Body of pancreas (tissue), 4 donors: ENCODE measurements at regions not wholly inside any gene's neighbourhood (a gene's known extent, or its start where the extent isn't known, plus 50 kb on each side); places are given as distances from the start of the nearest gene placed in this dataset.

Source experiments
- POLR2A ChIP-seq, 3 donors: fragments of 450-650 bp; IDR thresholded peaks; one replicate each; pipeline ENCODE4 v1.6.1; 2016; ENCODE audit warnings: antibody characterized with exemption in 3 of 3, mild to moderate bottlenecking in 2 of 3
- TF ChIP-seq, protein P1 (sequence below), 7 experiments: fragments of 450-650 bp in 4 of 7; fragments of 200-600 bp in 3 of 7; sonication (generic) in 3 of 7; IDR thresholded peaks; one replicate each; pipeline ENCODE4 v1.5.1; 2016 to 2019; ENCODE audit warnings: antibody characterized with exemption in 7 of 7

DNA sequence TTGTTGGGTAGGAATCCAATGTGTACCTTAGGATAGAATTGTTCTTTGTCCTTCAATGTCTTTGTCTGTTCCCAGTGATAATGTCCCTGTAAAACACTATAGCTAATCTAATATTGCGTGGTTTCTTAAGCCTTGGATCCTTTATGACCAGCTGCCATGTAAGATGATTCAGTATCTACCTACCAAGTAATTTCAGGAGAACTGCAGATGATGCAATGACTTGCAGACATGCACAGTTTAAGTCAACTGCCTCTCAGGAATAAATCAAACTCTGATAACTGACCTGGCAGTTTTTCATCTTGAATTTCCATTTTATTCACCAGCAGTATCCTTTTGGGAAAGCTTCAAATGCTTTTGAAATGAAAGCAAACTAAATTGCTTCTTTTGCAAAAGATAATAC lies 157.8 kb downstream of the TPBG start:
- TF ChIP-seq, protein P1, sequence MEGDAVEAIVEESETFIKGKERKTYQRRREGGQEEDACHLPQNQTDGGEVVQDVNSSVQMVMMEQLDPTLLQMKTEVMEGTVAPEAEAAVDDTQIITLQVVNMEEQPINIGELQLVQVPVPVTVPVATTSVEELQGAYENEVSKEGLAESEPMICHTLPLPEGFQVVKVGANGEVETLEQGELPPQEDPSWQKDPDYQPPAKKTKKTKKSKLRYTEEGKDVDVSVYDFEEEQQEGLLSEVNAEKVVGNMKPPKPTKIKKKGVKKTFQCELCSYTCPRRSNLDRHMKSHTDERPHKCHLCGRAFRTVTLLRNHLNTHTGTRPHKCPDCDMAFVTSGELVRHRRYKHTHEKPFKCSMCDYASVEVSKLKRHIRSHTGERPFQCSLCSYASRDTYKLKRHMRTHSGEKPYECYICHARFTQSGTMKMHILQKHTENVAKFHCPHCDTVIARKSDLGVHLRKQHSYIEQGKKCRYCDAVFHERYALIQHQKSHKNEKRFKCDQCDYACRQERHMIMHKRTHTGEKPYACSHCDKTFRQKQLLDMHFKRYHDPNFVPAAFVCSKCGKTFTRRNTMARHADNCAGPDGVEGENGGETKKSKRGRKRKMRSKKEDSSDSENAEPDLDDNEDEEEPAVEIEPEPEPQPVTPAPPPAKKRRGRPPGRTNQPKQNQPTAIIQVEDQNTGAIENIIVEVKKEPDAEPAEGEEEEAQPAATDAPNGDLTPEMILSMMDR (IDR thresholded peaks at IDR 0.05), result no peak
- no peak for TF ChIP-seq POLR2A (IDR thresholded peaks at IDR 0.05)
